Upper lobe of left lung (tissue), 6 donors: ENCODE measurements at regions not wholly inside any gene's neighbourhood (a gene's known extent, or its start where the extent isn't known, plus 50 kb on each side); places are given as distances from the start of the nearest gene placed in this dataset.

Experiments used
- ATAC-seq, 2 donors: fragments of 200-7000 bp; cut with Tn5 transposase; one replicate each; pipeline ENCODE4 v1.9.1; 2022; ENCODE audit warnings: mild to moderate bottlenecking in 2 of 2, moderate library complexity in 2 of 2; ENCODE audit not compliant: low FRiP score in 2 of 2
- DNase-seq, 2 donors: peaks; one replicate each; pipeline ENCODE4 v3.0.0-alpha.2; 2019 to 2020
- H3K27ac ChIP-seq, 4 donors: fragments of 200-600 bp; sonication (generic); one replicate each; pipeline ENCODE4 v1.5.1; 2016 to 2019
- H3K27me3 ChIP-seq, 4 donors: fragments of 200-600 bp; sonication (generic); one replicate each; pipeline ENCODE4 v1.5.1; 2017 to 2019
- H3K36me3 ChIP-seq, 4 donors: fragments of 200-600 bp; sonication (generic); one replicate each; pipeline ENCODE4 v1.5.1; 2016 to 2019
- H3K4me1 ChIP-seq, 4 donors: fragments of 200-600 bp; sonication (generic); one replicate each; pipeline ENCODE4 v1.5.1; 2018 to 2019
- H3K4me3 ChIP-seq, 4 donors: fragments of 200-600 bp; sonication (generic); one replicate each; pipeline ENCODE4 v1.5.1; 2017 to 2019; ENCODE audit warnings: mild to moderate bottlenecking in 2 of 4, moderate library complexity in 1 of 4
- H3K9me3 ChIP-seq, 4 donors: fragments of 200-600 bp; sonication (generic); one replicate each; pipeline ENCODE4 v1.5.1; 2018 to 2019
- EP300 ChIP-seq, 4 donors: sonication (generic); formaldehyde crosslinking; IDR thresholded peaks; one replicate each; pipeline ENCODE4 v1.5.1; 2017; ENCODE audit warnings: antibody characterized with exemption in 4 of 4, control low read depth in 2 of 4
- POLR2A ChIP-seq, 4 donors: fragments of 450-650 bp; IDR thresholded peaks; one replicate each; pipeline ENCODE4 v1.5.1; 2016 to 2017; ENCODE audit warnings: antibody characterized with exemption in 4 of 4, mild to moderate bottlenecking in 2 of 4
- POLR2AphosphoS5 ChIP-seq, 2 donors: sonication (generic); formaldehyde crosslinking; IDR thresholded peaks; one replicate each; pipeline ENCODE4 v1.5.1; 2017; ENCODE audit warnings: antibody characterized with exemption in 2 of 2
- WGBS, 2 donors: methylation state at CpG; one replicate each; pipeline ENCODE4 v1.1.5; 2017 to 2018; 5-methylcytosine and 5-hydroxymethylcytosine counted together
- TF ChIP-seq, protein P1 (sequence below), 6 experiments: fragments of 450-650 bp in 4 of 6; fragments of 200-600 bp in 2 of 6; sonication (generic) in 2 of 6; IDR thresholded peaks; one replicate each; pipeline ENCODE4 v1.5.1; 2016 to 2019; ENCODE audit warnings: antibody characterized with exemption in 6 of 6
- donor health status: DM: no; HTN: no; CAD: no; lungs with moderate emphysema.
- donor health status: DM: no; HTN: yes; CAD: no; lungs with severe emphysema.

DNA sequence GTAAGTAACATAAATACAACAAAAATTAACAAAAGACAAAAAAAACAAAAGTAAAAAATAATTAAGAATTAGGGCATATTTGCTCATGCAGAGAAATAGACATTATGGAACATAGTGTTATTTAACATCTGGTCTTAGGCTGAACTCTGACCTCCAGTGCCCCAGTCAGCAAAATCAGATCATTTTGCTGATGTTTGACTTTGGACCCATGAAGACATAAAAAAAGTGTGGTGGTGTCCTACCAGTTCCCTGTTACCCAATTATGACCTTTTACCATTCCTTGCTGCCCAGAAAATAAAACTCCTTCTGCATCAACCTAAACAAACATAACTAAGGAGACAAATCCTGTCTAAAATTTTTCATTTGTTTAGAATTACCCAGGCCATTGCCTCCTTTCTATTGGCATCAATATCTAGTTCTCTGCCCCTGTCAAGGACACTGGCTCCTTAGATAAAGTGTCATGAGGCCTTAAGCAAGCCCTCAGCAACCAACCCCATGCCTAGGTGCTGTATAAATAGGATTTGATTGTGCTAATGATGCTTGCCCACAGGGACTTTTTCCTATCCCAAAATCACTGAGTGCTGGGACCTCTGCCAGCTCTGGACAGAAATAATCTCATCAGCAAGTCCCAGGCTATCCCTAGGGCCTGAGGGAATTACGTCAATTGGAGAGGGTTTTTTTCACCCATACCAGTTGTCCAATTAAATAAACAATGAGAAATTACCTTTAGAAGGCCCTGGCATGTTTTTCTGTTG is 334.5 kb upstream of the UMPS start:
- no peaks in the 10 kb centered on the region for H3K36me3 ChIP-seq
- no peaks in the 10 kb centered on the region for H3K27me3 ChIP-seq
- H3K27ac ChIP-seq = no peak overlapping the region
- H3K9me3 ChIP-seq = no peaks in the 10 kb centered on the region
- no peak overlapping the region for H3K4me3 ChIP-seq
- 64 to 73% methylated on average over 1 of the region's 1 CpG for WGBS, 2 donors
- TF ChIP-seq POLR2AphosphoS5 (IDR thresholded peaks at IDR 0.05) = no peak
- TF ChIP-seq EP300 (IDR thresholded peaks at IDR 0.05) = no peak
- TF ChIP-seq, protein P1, sequence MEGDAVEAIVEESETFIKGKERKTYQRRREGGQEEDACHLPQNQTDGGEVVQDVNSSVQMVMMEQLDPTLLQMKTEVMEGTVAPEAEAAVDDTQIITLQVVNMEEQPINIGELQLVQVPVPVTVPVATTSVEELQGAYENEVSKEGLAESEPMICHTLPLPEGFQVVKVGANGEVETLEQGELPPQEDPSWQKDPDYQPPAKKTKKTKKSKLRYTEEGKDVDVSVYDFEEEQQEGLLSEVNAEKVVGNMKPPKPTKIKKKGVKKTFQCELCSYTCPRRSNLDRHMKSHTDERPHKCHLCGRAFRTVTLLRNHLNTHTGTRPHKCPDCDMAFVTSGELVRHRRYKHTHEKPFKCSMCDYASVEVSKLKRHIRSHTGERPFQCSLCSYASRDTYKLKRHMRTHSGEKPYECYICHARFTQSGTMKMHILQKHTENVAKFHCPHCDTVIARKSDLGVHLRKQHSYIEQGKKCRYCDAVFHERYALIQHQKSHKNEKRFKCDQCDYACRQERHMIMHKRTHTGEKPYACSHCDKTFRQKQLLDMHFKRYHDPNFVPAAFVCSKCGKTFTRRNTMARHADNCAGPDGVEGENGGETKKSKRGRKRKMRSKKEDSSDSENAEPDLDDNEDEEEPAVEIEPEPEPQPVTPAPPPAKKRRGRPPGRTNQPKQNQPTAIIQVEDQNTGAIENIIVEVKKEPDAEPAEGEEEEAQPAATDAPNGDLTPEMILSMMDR (IDR thresholded peaks at IDR 0.05) = no peak
- TF ChIP-seq POLR2A (IDR thresholded peaks at IDR 0.05) = no peak
- DNase-seq (no peak), ATAC-seq (no peak)
- H3K4me1 ChIP-seq = no peaks in the 10 kb centered on the region

DNA sequence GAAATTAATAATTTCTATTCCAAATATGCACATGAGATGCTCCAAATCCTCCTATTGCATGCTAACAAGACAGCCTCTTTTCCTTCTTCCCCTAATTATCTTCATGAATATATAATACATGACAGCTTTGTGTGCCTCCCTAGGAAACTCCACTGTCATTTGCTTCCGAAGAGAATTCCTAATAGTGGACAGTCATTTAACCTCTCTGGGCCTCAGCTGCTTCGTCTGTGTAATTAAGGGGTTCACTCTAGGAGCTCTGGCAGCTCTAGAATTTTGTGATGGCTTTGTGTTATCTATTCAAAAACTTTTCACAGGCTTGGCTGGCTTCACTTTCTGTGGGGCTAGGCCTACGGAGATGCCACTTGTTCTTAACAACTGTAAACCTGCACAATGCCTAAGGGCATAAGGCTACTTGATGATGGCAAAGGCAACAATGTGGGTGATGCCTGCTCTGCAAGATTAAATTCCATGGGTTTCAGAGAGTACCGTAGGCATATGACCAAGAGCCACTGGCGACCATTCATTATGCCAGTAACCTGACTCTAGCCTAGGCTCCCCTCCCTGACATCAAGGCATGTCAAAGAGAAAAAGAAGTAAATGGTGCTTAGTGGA is 333.8 kb upstream of the UMPS start:
- 87 to 92% methylated on average over 5 of the region's 5 CpGs for WGBS, 2 donors
- Histone ChIP-seq H3K4me3 (no peak overlapping the region), H3K4me1 (no peaks in the 10 kb centered on the region), H3K9me3 (no peaks in the 10 kb centered on the region), H3K27ac (no peak overlapping the region), H3K36me3 (no peaks in the 10 kb centered on the region), H3K27me3 (no peaks in the 10 kb centered on the region)
- no peak for TF ChIP-seq POLR2AphosphoS5 (IDR thresholded peaks at IDR 0.05)
- no peak for TF ChIP-seq POLR2A (IDR thresholded peaks at IDR 0.05)
- DNase-seq (no peak), ATAC-seq (no peak)

DNA sequence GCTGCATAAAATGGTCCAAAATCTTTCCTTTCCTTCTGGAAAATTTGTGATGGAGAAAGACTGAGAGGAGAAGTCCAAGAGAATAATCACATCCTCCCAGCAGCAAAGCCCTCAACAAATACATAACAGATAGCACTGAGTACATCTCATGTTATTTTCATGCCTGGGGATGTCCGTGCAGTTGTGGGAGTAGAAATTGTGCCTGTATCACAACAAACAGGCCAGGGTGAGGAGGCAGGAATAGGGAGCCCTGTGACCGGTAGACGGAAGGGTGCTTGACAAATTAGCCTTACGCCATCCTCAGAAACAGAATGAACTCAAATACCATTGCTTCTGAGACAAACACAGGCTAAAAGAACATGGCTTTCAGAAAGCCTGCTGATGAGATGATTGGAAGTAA is 333.2 kb upstream of the UMPS start:
- Histone ChIP-seq H3K27ac (no peak overlapping the region), H3K9me3 (no peaks in the 10 kb centered on the region), H3K4me1 (no peaks in the 10 kb centered on the region), H3K27me3 (no peaks in the 10 kb centered on the region), H3K4me3 (no peak overlapping the region), H3K36me3 (no peaks in the 10 kb centered on the region)
- no peak for ATAC-seq
- DNase-seq = no peak
- TF ChIP-seq POLR2A (IDR thresholded peaks at IDR 0.05) = no peak
- TF ChIP-seq, protein P1 (IDR thresholded peaks at IDR 0.05) = no peak
- no peak for TF ChIP-seq EP300 (IDR thresholded peaks at IDR 0.05)
- TF ChIP-seq POLR2AphosphoS5 (IDR thresholded peaks at IDR 0.05) = no peak
- WGBS, 2 donors = 81 to 87% methylated on average over 4 of the region's 4 CpGs

DNA sequence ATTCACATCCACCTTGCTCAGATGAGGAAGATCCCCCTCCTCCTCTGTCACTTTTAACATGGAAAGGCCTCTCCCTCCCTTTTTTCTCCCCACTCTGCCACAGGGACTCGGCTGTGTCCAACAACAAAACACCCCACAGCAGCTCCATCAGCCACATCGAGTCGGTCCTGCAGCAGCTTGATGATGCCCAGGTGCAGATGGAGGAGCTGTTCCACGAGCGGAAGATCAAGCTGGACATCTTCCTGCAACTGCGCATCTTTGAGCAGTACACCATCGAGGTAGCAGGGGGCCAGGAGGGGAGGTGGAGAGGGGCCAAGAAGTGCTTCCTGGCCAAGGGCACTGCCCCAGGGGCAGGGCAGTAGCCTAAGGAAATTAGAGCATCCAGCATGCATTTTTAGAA is 331.7 kb upstream of the UMPS start:
- no peak overlapping the region for H3K27ac ChIP-seq
- no peaks in the 10 kb centered on the region for H3K4me1 ChIP-seq
- no peak for DNase-seq
- no peaks in the 10 kb centered on the region for H3K9me3 ChIP-seq
- TF ChIP-seq POLR2AphosphoS5 (IDR thresholded peaks at IDR 0.05) (no peak), POLR2A (IDR thresholded peaks at IDR 0.05) (no peak), EP300 (IDR thresholded peaks at IDR 0.05) (no peak)
- TF ChIP-seq, protein P1 (IDR thresholded peaks at IDR 0.05) = no peak
- no peaks in the 10 kb centered on the region for H3K27me3 ChIP-seq
- 88 to 94% methylated on average over 7 of the region's 7 CpGs for WGBS, 2 donors
- no peaks in the 10 kb centered on the region for H3K36me3 ChIP-seq
- no peak overlapping the region for H3K4me3 ChIP-seq
- ATAC-seq = no peak

DNA sequence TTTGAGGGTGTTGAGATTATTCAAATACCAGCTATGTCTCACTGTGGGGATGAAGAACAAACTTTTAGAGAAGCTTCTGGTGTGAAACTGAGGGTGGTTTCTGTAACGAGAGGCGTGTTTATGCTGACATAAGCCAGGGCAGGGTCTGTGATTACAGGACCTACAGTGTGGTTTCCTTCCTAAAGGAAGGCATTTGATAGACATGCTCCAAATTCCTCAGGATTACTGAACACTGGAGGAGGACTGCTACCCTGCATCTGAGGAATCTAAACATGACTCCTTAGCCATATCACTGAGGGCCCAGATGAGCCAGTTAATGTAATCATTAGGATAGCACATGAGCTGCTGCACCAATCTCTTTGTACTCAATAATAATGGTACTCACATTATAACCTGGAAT is 328.4 kb upstream of the UMPS start:
- Histone ChIP-seq H3K27me3 (no peaks in the 10 kb centered on the region), H3K4me3 (no peak overlapping the region), H3K27ac (no peak overlapping the region), H3K4me1 (no peaks in the 10 kb centered on the region), H3K9me3 (no peaks in the 10 kb centered on the region), H3K36me3 (no peaks in the 10 kb centered on the region)
- ATAC-seq (no peak), DNase-seq (no peak)
- TF ChIP-seq POLR2AphosphoS5 (IDR thresholded peaks at IDR 0.05) (no peak), EP300 (IDR thresholded peaks at IDR 0.05) (no peak)
- TF ChIP-seq, protein P1 (IDR thresholded peaks at IDR 0.05) = no peak
- WGBS, 2 donors = 85 to 96% methylated on average over 2 of the region's 2 CpGs
